ENCODE measurements at regions not wholly inside any gene's neighbourhood (a gene's known extent, or its start where the extent isn't known, plus 50 kb on each side); places are given as distances from the start of the nearest gene placed in this dataset.
"Not testable (repeated sequence)": the region's sequence is repeated elsewhere in the genome, so short reads cannot be mapped to it uniquely, and the experiment has no call there.

DNA sequence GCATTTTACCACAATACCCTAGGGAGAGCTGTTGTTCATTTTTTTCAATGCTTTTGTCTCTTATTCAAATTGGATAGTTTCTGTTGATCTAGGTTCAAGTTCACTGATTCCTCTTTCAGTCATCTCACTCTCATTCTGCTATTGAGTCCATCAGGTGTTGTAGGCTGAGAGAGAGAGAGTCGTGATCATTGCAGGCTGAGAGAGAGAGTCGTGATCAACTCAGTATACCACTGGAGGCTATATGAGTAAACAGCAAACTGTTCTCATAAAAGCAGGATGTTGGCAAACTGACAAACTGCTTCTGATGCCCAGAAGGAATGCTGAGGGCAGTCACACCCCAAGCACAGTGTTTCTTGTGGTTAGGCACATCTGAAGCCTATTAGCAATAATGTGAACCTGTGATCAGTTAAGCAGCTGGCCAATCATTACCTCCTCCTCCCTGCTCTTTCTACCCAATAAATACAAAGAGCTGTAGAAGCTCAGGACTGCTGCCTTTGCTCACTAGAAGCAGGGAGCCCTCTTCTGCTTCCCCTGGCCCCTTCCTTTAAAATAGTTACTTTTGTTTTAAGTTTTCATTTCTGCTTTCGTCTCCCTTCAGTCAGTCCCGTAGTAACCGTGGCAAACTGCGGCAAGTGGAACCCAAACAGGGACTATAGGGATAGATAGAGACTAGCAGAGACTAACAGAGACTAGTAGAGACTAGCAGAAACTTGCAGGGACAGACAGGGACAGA, 476.1 kb upstream of the ACO1 start:
- intact Hi-C loops (cut with micrococcal nuclease) = no loop called here

GRCh38 chr9:31908891-31909480, 475.5 kb upstream of the ACO1 start:
- intact Hi-C loops (cut with micrococcal nuclease) = no loop called here

DNA sequence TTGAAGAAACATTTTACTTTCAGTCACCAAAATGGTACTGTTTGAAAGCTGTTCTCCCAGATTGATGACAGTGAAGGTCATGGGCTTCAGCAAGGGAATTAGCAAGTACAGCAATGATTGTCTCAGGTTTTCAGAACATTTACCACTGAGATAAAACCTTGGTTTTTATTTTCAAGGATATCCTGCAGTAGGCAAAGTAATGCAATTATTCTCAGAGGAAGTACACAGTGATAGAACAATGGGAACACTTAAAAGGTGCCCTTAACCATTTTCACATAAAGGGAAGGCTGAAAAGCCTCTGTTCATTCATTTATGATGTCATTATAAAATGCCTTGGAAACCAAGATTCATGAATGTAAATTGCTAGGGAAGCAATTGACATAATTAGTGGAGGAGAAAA, 471.8 kb upstream of the ACO1 start:
- intact Hi-C loops (cut with micrococcal nuclease) = no loop called here

GRCh38 chr9:31916591-31917241, 467.7 kb upstream of the ACO1 start:
- intact Hi-C loops (cut with micrococcal nuclease) = no loop called here

DNA sequence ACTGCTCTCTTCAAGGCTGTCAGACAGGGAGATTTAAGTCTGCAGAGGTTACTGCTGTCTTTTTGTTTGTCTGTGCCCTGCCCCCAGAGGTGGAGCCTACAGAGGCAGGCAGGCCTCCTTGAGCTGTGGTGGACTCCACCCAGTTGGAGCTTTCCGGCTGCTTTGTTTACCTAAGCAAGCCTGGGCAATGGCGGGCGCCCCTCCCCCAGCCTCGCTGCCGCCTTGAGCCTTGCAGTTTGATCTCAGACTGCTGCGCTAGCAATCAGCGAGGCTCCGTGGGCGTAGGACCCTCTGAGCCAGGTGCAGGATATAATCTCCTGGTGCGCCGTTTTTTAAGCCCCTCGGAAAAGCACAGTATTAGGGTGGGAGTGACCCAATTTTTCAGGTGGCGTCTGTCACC, 446.7 kb upstream of the ACO1 start:
- intact Hi-C loops (cut with micrococcal nuclease) = not testable (repeated sequence)

DNA sequence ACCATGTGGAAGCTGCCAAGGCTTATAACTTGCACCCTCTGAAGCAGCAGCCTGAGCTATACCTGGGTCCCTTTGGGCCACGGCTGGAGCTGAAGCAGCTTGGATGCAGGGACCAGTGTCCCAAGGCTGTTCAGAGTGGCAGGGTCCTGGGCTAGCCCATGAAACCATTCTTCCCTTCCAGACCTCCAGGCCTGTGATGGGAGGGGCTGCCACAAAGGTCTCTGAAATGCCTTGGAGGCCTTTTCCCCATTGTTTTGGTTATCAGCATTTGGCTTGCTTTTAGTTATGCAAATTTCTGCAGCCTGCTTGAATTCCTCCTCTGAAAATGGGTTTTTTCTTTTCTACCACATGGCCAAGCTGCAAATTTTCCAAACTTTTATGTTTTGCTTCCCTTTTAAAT, 433.7 kb upstream of the ACO1 start:
- intact Hi-C loops (cut with micrococcal nuclease) = no loop called here

DNA sequence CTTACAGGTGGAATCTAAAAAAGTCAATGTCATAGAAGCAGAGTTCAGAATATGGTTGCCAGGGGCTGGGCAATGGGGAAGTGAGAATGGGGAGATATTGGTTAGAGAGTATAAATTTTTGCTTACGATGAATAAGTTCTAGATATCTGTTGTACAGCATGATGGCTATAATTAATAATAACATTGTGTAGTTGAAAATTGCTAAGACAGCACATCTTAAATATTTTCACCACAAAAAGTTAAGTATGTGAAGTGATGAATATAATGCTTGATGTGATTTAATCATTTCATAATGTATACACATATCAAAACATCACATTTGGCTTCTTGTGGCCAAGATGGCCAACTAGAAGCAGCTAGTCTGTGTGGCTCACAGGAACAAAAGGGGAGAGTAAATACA, 425.9 kb upstream of the ACO1 start:
- intact Hi-C loops (cut with micrococcal nuclease) = no loop called here

DNA sequence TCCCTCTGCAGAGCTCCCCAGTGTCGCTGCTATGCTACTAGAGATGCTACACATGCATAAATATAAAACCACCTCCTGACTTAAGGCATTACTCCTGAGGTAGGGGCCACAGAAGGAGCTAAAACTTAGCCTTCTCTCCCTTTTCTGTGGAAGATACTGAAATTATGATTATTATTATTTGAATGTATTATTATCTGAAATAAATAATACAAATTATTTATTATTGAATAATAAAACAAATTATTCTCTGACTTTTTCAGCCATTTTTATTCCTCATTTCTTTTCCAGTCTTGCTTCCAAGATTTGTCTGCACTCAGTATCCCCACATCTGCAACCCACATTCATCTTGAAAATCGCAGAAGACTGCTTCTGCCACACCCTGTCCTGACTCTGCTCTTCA, 414.9 kb upstream of the ACO1 start:
- intact Hi-C loops (cut with micrococcal nuclease) = no loop called here

GRCh38 chr9:31983895-31984294, 400.5 kb upstream of the ACO1 start:
- intact Hi-C loops (cut with micrococcal nuclease) = no loop called here

DNA sequence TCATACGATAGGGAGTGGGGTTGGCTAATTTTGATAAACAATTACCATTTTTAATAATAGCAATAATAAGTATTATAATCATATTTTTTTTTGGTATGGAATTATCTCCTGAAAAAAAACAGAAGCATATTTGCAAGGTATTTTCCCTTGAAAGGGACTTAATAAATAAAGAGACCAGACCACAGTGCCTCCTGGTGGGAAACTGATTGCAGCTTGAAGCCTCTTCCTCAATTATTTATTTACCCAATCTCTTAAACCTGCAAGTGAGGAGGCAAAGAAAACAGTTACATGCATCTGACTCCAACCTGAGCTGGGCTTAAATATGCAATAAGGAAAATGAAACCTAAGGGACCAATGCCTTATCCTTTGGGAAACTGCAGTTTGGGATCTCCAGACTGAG, 388.1 kb upstream of the ACO1 start:
- intact Hi-C loops (cut with micrococcal nuclease) = no loop called here

DNA sequence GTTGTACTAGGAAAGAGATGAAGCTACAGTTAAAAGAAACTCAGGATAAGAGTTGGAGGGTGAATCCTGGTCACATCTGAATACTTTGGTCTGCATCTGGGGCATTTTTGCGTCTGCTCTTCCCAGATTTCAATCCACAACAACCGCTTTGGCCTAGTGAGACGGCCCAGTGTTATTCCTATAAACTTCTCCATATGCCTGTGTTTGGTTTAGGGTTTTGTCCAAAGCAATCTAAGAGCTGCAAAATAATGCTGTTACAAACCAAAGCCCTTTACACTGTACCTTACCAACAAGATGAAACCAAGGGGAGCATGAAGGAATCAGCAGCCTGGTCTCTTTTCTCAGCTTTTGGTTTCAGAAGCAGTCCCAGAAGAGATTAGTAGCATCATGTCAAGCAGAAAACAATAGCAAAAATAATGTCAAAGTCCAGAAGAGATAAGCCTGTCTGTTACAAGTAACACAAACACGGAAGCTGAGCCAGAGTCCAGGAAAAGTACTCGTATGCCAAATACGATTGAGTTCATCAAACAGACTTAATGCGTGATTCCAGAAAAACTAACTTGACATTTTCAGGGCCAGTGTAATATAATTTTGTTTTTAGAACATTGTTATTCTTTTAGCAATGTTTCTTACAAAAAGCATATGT, 379.9 kb upstream of the ACO1 start:
- intact Hi-C loops (cut with micrococcal nuclease) = no loop called here

DNA sequence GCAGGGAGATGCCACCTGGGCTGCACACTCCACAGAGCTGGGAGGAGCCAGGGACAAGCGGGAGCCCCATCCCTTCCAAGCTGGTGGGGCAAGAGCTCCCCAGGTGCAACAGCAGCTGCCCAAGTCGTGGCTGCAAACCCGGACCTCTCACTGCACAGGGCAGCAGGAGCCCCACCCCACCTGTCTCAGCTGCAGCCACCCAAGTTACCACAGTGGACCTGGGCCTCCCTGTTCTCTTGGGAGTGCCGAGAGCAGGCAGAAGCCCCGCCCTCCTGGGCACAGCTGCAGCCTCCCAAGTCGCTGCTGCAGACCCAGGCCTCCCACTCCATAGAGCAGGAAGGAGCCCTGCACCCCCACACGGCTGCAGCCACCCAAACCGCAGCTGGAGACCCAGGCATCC, 374.1 kb upstream of the ACO1 start:
- intact Hi-C loops (cut with micrococcal nuclease) = no loop called here

DNA sequence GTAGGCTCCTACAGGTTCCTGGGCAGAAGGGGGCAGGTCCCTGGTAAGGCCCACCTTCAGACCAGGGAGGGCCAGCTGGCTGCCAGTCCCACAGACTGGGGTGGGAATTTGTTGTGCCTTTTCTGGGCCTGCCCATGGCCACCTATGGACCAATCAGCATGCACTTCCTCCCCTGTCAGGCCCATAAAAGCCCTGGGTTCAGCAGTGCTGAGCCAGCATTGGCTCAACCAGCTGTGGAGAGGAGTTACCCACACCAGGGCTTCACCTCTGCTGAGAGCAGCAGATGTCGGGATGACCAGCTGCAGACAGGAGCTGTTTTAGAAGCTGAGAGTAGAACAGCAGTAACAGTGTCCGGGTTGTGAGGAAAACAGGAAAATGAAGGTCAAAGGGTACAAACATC, 373.4 kb upstream of the ACO1 start:
- intact Hi-C loops (cut with micrococcal nuclease) = no loop called here

- intact Hi-C loops (cut with micrococcal nuclease) = no loop called here
Observed at GRCh38 chr9:32015795-32016194, 368.6 kb upstream of the ACO1 start.

DNA sequence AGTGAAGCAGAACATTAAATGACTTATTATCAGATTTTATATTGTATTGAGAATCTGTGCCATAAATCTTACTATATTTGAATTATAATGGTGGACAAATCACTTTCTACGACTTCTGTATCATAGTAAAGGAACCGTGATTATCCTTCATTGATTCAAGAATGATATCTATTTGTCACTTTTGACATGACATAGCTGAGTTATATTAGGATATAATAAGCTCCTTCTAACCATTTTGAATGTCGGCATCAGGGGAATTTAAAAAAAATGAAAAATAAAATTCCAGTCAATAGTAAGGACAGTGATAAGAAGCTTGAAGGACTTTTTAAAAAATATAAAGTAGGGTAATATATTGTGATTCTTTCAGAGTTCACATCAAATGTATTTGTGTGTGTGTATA, 338.9 kb upstream of the ACO1 start:
- intact Hi-C loops (cut with micrococcal nuclease) = no loop called here

GRCh38 chr9:32067261-32067660, 317.2 kb upstream of the ACO1 start:
- intact Hi-C loops (cut with micrococcal nuclease) = loop anchor here (5.0 kb wide), 1 partner anchor 945 kb away; no protein-coding TSS in a partner anchor

DNA sequence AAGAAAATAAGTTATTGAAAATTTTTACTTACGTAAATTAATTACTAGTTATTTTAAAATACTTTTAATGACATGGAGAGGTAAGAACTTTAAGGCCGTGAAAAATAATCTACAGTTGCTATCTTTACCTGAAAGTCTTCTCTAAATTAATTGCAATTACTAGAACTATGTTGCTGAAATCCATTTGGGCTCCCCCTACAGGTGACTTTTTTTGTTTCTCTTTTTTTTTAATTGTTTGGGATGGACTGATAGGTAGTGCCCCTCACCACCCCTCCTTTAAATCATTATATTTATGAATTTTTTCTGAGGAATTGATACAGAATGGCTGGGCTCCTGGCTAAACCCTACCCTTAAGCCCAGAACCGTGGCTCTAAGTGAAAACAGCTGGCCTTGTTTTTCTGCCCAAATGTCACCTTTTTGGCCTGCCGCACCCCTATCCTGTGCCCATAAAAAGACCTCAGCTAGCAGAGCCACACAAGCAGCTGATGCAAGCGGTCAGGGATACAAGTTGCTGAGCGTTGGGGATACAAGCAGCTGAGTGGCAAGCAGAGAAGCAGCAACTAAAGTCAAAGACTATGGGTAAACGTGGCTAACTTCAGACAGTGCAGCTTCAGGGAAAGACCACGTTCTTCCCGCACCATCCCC, 315.2 kb upstream of the ACO1 start:
- intact Hi-C loops (cut with micrococcal nuclease) = loop anchor here (5.0 kb wide), 1 partner anchor 947 kb away; no protein-coding TSS in a partner anchor

DNA sequence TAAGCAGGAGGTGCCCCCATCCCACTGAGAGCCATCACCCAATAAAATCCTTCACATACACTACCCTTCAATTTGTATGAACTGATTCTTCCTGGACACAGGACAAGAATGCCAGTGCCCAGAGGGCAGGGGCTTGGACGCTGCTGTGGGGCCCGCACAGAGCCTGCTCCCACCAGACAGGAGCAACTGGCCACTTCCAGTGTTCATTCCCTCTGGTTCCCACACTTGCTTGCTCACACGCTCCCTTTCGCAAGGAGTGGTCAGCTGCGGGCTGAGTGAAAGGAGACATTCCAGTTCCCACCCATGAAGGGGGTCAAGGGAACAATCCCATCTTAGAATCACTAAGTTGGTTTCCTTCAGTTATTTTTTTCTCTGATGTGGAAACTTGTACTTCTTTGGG, 314.5 kb upstream of the ACO1 start:
- intact Hi-C loops (cut with micrococcal nuclease) = loop anchor here (5.0 kb wide), 1 partner anchor 948 kb away; no protein-coding TSS in a partner anchor

- intact Hi-C loops (cut with micrococcal nuclease) = no loop called here
Observed at GRCh38 chr9:32072570-32072969, 311.9 kb upstream of the ACO1 start.

GRCh38 chr9:32092031-32092430, 292.4 kb upstream of the ACO1 start:
- intact Hi-C loops (cut with micrococcal nuclease) = no loop called here

- intact Hi-C loops (cut with micrococcal nuclease) = no loop called here
Observed at GRCh38 chr9:32117291-32117690, 267.2 kb upstream of the ACO1 start.

- intact Hi-C loops (cut with micrococcal nuclease) = no loop called here
Observed at GRCh38 chr9:32128546-32128945, 255.9 kb upstream of the ACO1 start.

Data from T-helper 2 cell treated with Interferon-gamma antibody and Interleukin-4, amounts not matched to agents 100 ng/mL and 5 ng/mL, for 36 hours (primary cell).